ENCODE measurements at regions not wholly inside any gene's neighbourhood (a gene's known extent, or its start where the extent isn't known, plus 50 kb on each side); places are given as distances from the start of the nearest gene placed in this dataset.

DNA sequence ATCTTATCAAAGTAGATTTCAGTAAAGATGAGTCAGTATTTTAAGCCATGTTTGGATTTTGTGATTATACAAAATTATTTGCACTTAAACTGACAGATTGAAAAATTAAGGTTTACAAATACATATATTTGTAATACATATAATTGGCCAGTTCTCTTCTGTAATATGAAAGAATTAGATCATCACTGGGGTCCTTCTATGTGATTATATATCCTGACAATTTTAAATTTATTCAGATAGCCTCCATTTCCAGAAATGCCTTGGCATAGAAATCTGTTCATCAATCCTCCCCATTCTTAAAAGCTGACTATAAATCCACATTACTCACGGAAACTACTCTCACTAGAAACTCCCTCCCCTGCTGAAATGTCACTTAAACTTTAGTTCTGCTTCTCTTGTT is 280.4 kb upstream of the ANXA10 start:
- TF ChIP-seq JUNB (IDR thresholded peaks at IDR 0.05) (no peak), MAX (IDR thresholded peaks at IDR 0.05) (no peak), FOSL2 (IDR thresholded peaks at IDR 0.05) (no peak), FOSL2 (CRISPR knock-in tag; IDR thresholded peaks at IDR 0.05) (no peak), CTCF (IDR thresholded peaks at IDR 0.05) (no peak)

Data from A549 (cell line).